ENCODE measurements at regions not wholly inside any gene's neighbourhood (a gene's known extent, or its start where the extent isn't known, plus 50 kb on each side); places are given as distances from the start of the nearest gene placed in this dataset.
A peak's percentile ranks its signal among the peaks of the same experiment; 100 is the strongest.

GRCh38 chr2:176546550-176546949, 277.3 kb downstream of the MTX2 start:
- DNase-seq, result no peak

- DNase-seq, result no peak
Observed at GRCh38 chr2:176552501-176553135, 283.4 kb downstream of the MTX2 start.

- peak; percentile 8 for DNase-seq
Observed at GRCh38 chr2:176553685-176554100, 284.5 kb downstream of the MTX2 start.

- DNase-seq, result peak; percentile 52
Observed at GRCh38 chr2:176554101-176555048, 285.1 kb downstream of the MTX2 start.

- no peak for DNase-seq
Observed at GRCh38 chr2:176555112-176555511, 285.9 kb downstream of the MTX2 start.

GRCh38 chr2:176555781-176556180, 286.5 kb downstream of the MTX2 start:
- no peak for DNase-seq

- no peak for DNase-seq
Observed at GRCh38 chr2:176556373-176556772, 287.1 kb downstream of the MTX2 start.

- DNase-seq, result no peak
Observed at GRCh38 chr2:176557821-176558220, 288.6 kb downstream of the MTX2 start.

- no peak for DNase-seq
Observed at GRCh38 chr2:176558574-176559140, 289.4 kb downstream of the MTX2 start.

- no peak for DNase-seq
Observed at GRCh38 chr2:176560296-176560695, 291.1 kb downstream of the MTX2 start.

GRCh38 chr2:176561706-176562105, 292.5 kb downstream of the MTX2 start:
- no peak for DNase-seq

- no peak for DNase-seq
Observed at GRCh38 chr2:176562359-176563078, 293.3 kb downstream of the MTX2 start.

- DNase-seq, result no peak
Observed at GRCh38 chr2:176565641-176566323, 296.5 kb downstream of the MTX2 start.

- no peak for DNase-seq
Observed at GRCh38 chr2:176566496-176566895, 297.3 kb downstream of the MTX2 start.

- no peak for DNase-seq
Observed at GRCh38 chr2:176566961-176567360, 297.7 kb downstream of the MTX2 start.

GRCh38 chr2:176567361-176567760, 298.1 kb downstream of the MTX2 start:
- DNase-seq, result no peak

- no peak for DNase-seq
Observed at GRCh38 chr2:176569574-176569973, 300.3 kb downstream of the MTX2 start.

- no peak for DNase-seq
Observed at GRCh38 chr2:176573612-176574483, 304.6 kb downstream of the MTX2 start.

GRCh38 chr2:176574484-176575236, 305.4 kb downstream of the MTX2 start:
- no peak for DNase-seq

- DNase-seq, result no peak
Observed at GRCh38 chr2:176575237-176575744, 306.0 kb downstream of the MTX2 start.

- DNase-seq, result no peak
Observed at GRCh38 chr2:176577054-176577453, 307.8 kb downstream of the MTX2 start.

All from CD4-positive, alpha-beta T cell treated with Interleukin-4 for 4 hours (primary cell).